ENCODE measurements at regions not wholly inside any gene's neighbourhood (a gene's known extent, or its start where the extent isn't known, plus 50 kb on each side); places are given as distances from the start of the nearest gene placed in this dataset.

DNA sequence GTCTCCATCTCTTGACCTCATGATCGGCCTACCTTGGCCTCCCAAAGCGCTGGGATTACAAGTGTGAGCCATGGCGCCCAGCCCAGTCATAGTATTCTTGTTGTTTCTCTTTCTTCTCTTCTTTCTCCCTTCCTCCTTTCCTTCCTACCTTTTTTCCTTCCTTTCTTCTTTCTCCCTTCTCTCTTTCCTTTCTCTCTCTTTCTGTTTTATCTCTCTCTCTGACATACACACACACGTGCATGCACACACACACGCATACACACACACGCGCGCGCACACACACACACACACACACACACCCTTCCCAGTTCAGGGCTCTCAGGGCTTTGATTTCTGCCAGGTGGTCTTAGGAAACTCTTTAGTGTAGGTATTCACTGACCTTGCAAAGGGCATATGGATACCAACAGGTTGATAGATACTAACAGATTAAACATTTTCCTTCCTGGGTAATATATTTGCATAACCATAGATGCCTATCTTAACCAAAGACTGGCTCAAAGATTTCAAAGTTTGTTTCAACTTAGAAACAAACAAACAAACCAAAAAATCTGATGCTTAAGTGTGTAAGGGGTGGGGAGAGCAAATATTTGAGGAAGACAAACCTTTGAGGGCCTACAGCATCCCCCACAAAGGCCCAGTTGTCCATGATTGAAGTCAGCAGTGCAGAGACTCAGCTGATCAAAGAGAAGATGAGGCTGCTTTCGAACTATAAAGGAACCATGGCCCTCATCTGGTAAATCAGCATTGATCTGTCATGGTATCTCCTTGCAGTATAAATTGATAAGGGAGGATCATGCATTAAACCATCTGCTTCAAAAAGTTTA, 288.2 kb upstream of the SEMA6A start:
- Histone ChIP-seq H3K4me1 (ENCODE audit: control insufficient read depth, low read depth, low read length) (peaks cover 6% of the 10 kb centered on the region), H3K23ac (ENCODE audit: low read length) (no peak overlapping the region), H3K56ac (ENCODE audit: low read length) (peak overlapping the region; percentile 69), H3K4me3 (ENCODE audit: low read length) (no peak overlapping the region), H2BK15ac (replicated peaks; ENCODE audit: low read depth) (no peak overlapping the region), H3K18ac (ENCODE audit: low read length) (no peak overlapping the region), H2BK5ac (ENCODE audit: low read length) (peak overlapping the region; percentile 68), H3K36me3 (ENCODE audit: control insufficient read depth, insufficient read depth, low read length) (no peaks in the 10 kb centered on the region), H3K4me2 (ENCODE audit: low read length) (no peak overlapping the region), H3K9ac (ENCODE audit: low read length) (no peak overlapping the region), H3K79me1 (ENCODE audit: low read length) (no peaks in the 10 kb centered on the region), H3K79me2 (ENCODE audit: control insufficient read depth, insufficient read depth, low read length) (no peaks in the 10 kb centered on the region), H3K27me3 (ENCODE audit: insufficient read depth, low read length, poor library complexity) (no peaks in the 10 kb centered on the region), H4K5ac (ENCODE audit: low read length) (no peak overlapping the region), H3K4ac (ENCODE audit: low read depth, low read length) (peak overlapping the region; percentile 92), H2BK120ac (ENCODE audit: low read depth, low read length) (peak overlapping the region; percentile 88), H3K27ac (ENCODE audit: low read depth, low read length) (peak overlapping the region; percentile 57), H4K8ac (ENCODE audit: low read depth, low read length) (no peak overlapping the region), H2AK5ac (ENCODE audit: low read length) (no peak overlapping the region)
- WGBS (ENCODE audit: extremely low coverage, insufficient coverage, low lambda C conversion rate), result no CpG with 5 or more reads among the region's 10 CpGs
- DNase-seq, result no peak

- H3K79me2 ChIP-seq (ENCODE audit: control insufficient read depth, insufficient read depth, low read length), result no peaks in the 10 kb centered on the region
- H2BK120ac ChIP-seq (ENCODE audit: low read depth, low read length), result peak overlapping the region; percentile 8
- peaks cover 6% of the 10 kb centered on the region for H3K4me1 ChIP-seq (ENCODE audit: control insufficient read depth, low read depth, low read length)
- WGBS (ENCODE audit: extremely low coverage, insufficient coverage, low lambda C conversion rate), result no CpG with 5 or more reads among the region's 2 CpGs
- no peak overlapping the region for H3K18ac ChIP-seq (ENCODE audit: low read length)
- H3K36me3 ChIP-seq (ENCODE audit: control insufficient read depth, insufficient read depth, low read length), result no peaks in the 10 kb centered on the region
- no peak overlapping the region for H3K56ac ChIP-seq (ENCODE audit: low read length)
- H3K4ac ChIP-seq (ENCODE audit: low read depth, low read length), result peak overlapping the region; percentile 5
- no peak overlapping the region for H4K5ac ChIP-seq (ENCODE audit: low read length)
- no peaks in the 10 kb centered on the region for H3K27me3 ChIP-seq (ENCODE audit: insufficient read depth, low read length, poor library complexity)
- no peak overlapping the region for H3K9ac ChIP-seq (ENCODE audit: low read length)
- no peak overlapping the region for H2BK5ac ChIP-seq (ENCODE audit: low read length)
- DNase-seq, result no peak
- no peak overlapping the region for H3K27ac ChIP-seq (ENCODE audit: low read depth, low read length)
- no peak overlapping the region for H2AK5ac ChIP-seq (ENCODE audit: low read length)
- H4K8ac ChIP-seq (ENCODE audit: low read depth, low read length), result no peak overlapping the region
- H3K4me2 ChIP-seq (ENCODE audit: low read length), result no peak overlapping the region
- H2BK15ac ChIP-seq (replicated peaks; ENCODE audit: low read depth), result no peak overlapping the region
- H3K4me3 ChIP-seq (ENCODE audit: low read length), result no peak overlapping the region
- no peaks in the 10 kb centered on the region for H3K79me1 ChIP-seq (ENCODE audit: low read length)
- no peak overlapping the region for H3K23ac ChIP-seq (ENCODE audit: low read length)
Observed at GRCh38 chr5:116861666-116862065, 287.0 kb upstream of the SEMA6A start.

DNA sequence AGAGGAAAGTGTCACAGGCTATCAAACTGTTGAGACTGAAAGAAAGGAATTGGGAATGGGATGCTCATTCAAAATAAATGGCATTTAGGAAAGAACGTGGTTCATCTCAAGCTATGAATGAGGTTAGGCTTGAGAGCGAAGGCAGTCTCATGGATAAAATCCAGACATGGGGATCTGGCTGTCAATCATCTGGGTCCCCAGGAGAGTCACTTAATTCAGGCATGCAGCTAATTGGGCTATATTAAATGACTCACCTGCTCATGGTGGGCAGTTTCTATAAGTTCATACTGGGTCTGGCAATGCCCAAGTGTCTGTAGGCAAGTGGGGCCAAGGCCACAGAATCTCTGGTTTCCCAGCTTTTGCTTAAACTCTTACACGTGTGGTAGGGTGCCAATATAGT, 286.5 kb upstream of the SEMA6A start:
- no peak overlapping the region for H3K56ac ChIP-seq (ENCODE audit: low read length)
- no peak overlapping the region for H4K5ac ChIP-seq (ENCODE audit: low read length)
- H3K4ac ChIP-seq (ENCODE audit: low read depth, low read length), result peak overlapping the region; percentile 56
- H2BK5ac ChIP-seq (ENCODE audit: low read length), result no peak overlapping the region
- no peak for DNase-seq
- no peak overlapping the region for H3K18ac ChIP-seq (ENCODE audit: low read length)
- no peaks in the 10 kb centered on the region for H3K79me1 ChIP-seq (ENCODE audit: low read length)
- H2AK5ac ChIP-seq (ENCODE audit: low read length), result no peak overlapping the region
- no peaks in the 10 kb centered on the region for H3K79me2 ChIP-seq (ENCODE audit: control insufficient read depth, insufficient read depth, low read length)
- H3K4me1 ChIP-seq (ENCODE audit: control insufficient read depth, low read depth, low read length), result peaks cover 6% of the 10 kb centered on the region
- no peaks in the 10 kb centered on the region for H3K36me3 ChIP-seq (ENCODE audit: control insufficient read depth, insufficient read depth, low read length)
- H3K27ac ChIP-seq (ENCODE audit: low read depth, low read length), result no peak overlapping the region
- H3K23ac ChIP-seq (ENCODE audit: low read length), result no peak overlapping the region
- no peak overlapping the region for H2BK120ac ChIP-seq (ENCODE audit: low read depth, low read length)
- no peak overlapping the region for H2BK15ac ChIP-seq (replicated peaks; ENCODE audit: low read depth)
- no peak overlapping the region for H3K9ac ChIP-seq (ENCODE audit: low read length)
- H4K8ac ChIP-seq (ENCODE audit: low read depth, low read length), result no peak overlapping the region
- H3K27me3 ChIP-seq (ENCODE audit: insufficient read depth, low read length, poor library complexity), result no peaks in the 10 kb centered on the region
- no CpG with 5 or more reads among the region's 3 CpGs for WGBS (ENCODE audit: extremely low coverage, insufficient coverage, low lambda C conversion rate)
- H3K4me3 ChIP-seq (ENCODE audit: low read length), result no peak overlapping the region
- no peak overlapping the region for H3K4me2 ChIP-seq (ENCODE audit: low read length)

- Histone ChIP-seq H2AK5ac (ENCODE audit: low read length) (no peak overlapping the region), H4K5ac (ENCODE audit: low read length) (no peak overlapping the region), H2BK120ac (ENCODE audit: low read depth, low read length) (no peak overlapping the region), H3K23ac (ENCODE audit: low read length) (no peak overlapping the region), H2BK5ac (ENCODE audit: low read length) (peak overlapping the region; percentile 43), H3K56ac (ENCODE audit: low read length) (no peak overlapping the region), H3K18ac (ENCODE audit: low read length) (no peak overlapping the region), H3K27me3 (ENCODE audit: insufficient read depth, low read length, poor library complexity) (no peaks in the 10 kb centered on the region), H3K4me1 (ENCODE audit: control insufficient read depth, low read depth, low read length) (peaks cover 4% of the 10 kb centered on the region), H3K79me2 (ENCODE audit: control insufficient read depth, insufficient read depth, low read length) (no peaks in the 10 kb centered on the region), H4K8ac (ENCODE audit: low read depth, low read length) (no peak overlapping the region), H3K4ac (ENCODE audit: low read depth, low read length) (no peak overlapping the region), H3K9ac (ENCODE audit: low read length) (no peak overlapping the region), H3K4me2 (ENCODE audit: low read length) (no peak overlapping the region), H3K4me3 (ENCODE audit: low read length) (no peak overlapping the region), H3K27ac (ENCODE audit: low read depth, low read length) (no peak overlapping the region), H3K36me3 (ENCODE audit: control insufficient read depth, insufficient read depth, low read length) (no peaks in the 10 kb centered on the region), H2BK15ac (replicated peaks; ENCODE audit: low read depth) (peak overlapping the region; percentile 57), H3K79me1 (ENCODE audit: low read length) (no peaks in the 10 kb centered on the region)
- DNase-seq, result no peak
- no CpG with 5 or more reads among the region's 4 CpGs for WGBS (ENCODE audit: extremely low coverage, insufficient coverage, low lambda C conversion rate)
Observed at GRCh38 chr5:116859666-116860320, 285.2 kb upstream of the SEMA6A start.

GRCh38 chr5:116858705-116859333, 284.2 kb upstream of the SEMA6A start:
- Histone ChIP-seq H3K4me1 (ENCODE audit: control insufficient read depth, low read depth, low read length) (peaks cover 3% of the 10 kb centered on the region), H3K79me2 (ENCODE audit: control insufficient read depth, insufficient read depth, low read length) (no peaks in the 10 kb centered on the region), H4K8ac (ENCODE audit: low read depth, low read length) (no peak overlapping the region), H3K18ac (ENCODE audit: low read length) (peak overlapping the region; percentile 51), H4K5ac (ENCODE audit: low read length) (no peak overlapping the region), H3K4ac (ENCODE audit: low read depth, low read length) (no peak overlapping the region), H2BK15ac (replicated peaks; ENCODE audit: low read depth) (no peak overlapping the region), H2BK120ac (ENCODE audit: low read depth, low read length) (peak overlapping the region; percentile 16), H3K27me3 (ENCODE audit: insufficient read depth, low read length, poor library complexity) (no peaks in the 10 kb centered on the region), H3K9ac (ENCODE audit: low read length) (no peak overlapping the region), H3K56ac (ENCODE audit: low read length) (no peak overlapping the region), H2AK5ac (ENCODE audit: low read length) (no peak overlapping the region), H3K23ac (ENCODE audit: low read length) (no peak overlapping the region), H3K79me1 (ENCODE audit: low read length) (no peaks in the 10 kb centered on the region), H2BK5ac (ENCODE audit: low read length) (peak overlapping the region; percentile 47), H3K4me2 (ENCODE audit: low read length) (no peak overlapping the region), H3K36me3 (ENCODE audit: control insufficient read depth, insufficient read depth, low read length) (no peaks in the 10 kb centered on the region), H3K27ac (ENCODE audit: low read depth, low read length) (no peak overlapping the region), H3K4me3 (ENCODE audit: low read length) (no peak overlapping the region)
- WGBS (ENCODE audit: extremely low coverage, insufficient coverage, low lambda C conversion rate), result 100% methylated on average over 1 of the region's 4 CpGs
- peak; percentile 57 for DNase-seq
